Choroid plexus epithelial cell (primary cell): ENCODE measurements at regions not wholly inside any gene's neighbourhood (a gene's known extent, or its start where the extent isn't known, plus 50 kb on each side); places are given as distances from the start of the nearest gene placed in this dataset.

ENCODE experiments used
- DNase-seq: peaks from one replicate; pipeline ENCODE4 v3.0.0-alpha.2; 2010; ENCODE audit warnings: low read depth
- H3K4me3 ChIP-seq: 2 replicates; pipeline ENCODE4 v1.5.1; 2011; ENCODE audit warnings: low read depth, mild to moderate bottlenecking, control low read depth, low read length, moderate library complexity
- CTCF ChIP-seq: conservative IDR thresholded peaks from 2 replicates; pipeline ENCODE4 v1.5.1; 2011; ENCODE audit warnings: low read depth, mild to moderate bottlenecking, control low read depth, inconsistent platforms, low read length, moderate library complexity

GRCh38 chr15:69836048-69836447, 261.7 kb downstream of the TLE3 start:
- no peak overlapping the region for H3K4me3 ChIP-seq
- DNase-seq: no peak
- no peak for TF ChIP-seq CTCF

- no peak for TF ChIP-seq CTCF
- H3K4me3 ChIP-seq: no peak overlapping the region
- DNase-seq: no peak
Measured at GRCh38 chr15:69836526-69837230, 261.0 kb downstream of the TLE3 start.

- no peak for TF ChIP-seq CTCF
- DNase-seq: no peak
- no peak overlapping the region for H3K4me3 ChIP-seq
Measured at GRCh38 chr15:69838338-69838737, 259.4 kb downstream of the TLE3 start.

- DNase-seq: no peak
- no peak for TF ChIP-seq CTCF
- no peak overlapping the region for H3K4me3 ChIP-seq
Measured at GRCh38 chr15:69838994-69839393, 258.7 kb downstream of the TLE3 start.

- no peak overlapping the region for H3K4me3 ChIP-seq
- DNase-seq: no peak
- TF ChIP-seq CTCF: no peak
Measured at GRCh38 chr15:69841113-69841828, 256.4 kb downstream of the TLE3 start.

GRCh38 chr15:69842851-69843250, 254.9 kb downstream of the TLE3 start:
- TF ChIP-seq CTCF: no peak
- no peak for DNase-seq
- no peak overlapping the region for H3K4me3 ChIP-seq

GRCh38 chr15:69843276-69843899, 254.3 kb downstream of the TLE3 start:
- no peak for TF ChIP-seq CTCF

More at GRCh38 chr15:69843276-69843899, 254.3 kb downstream of the TLE3 start:
- no peak overlapping the region for H3K4me3 ChIP-seq
- no peak for DNase-seq
